Thoracic aorta (tissue), 2 donors: ENCODE measurements at regions not wholly inside any gene's neighbourhood (a gene's known extent, or its start where the extent isn't known, plus 50 kb on each side); places are given as distances from the start of the nearest gene placed in this dataset.

Source experiments
- ATAC-seq: fragments of 150-250 bp; one replicate; pipeline ENCODE4 v1.8.0; 2017; ENCODE audit warnings: low read depth; ENCODE audit not compliant: insufficient number of reproducible peaks, low FRiP score
- DNase-seq: peaks from one replicate; pipeline ENCODE4 v3.0.0-alpha.2; 2020; ENCODE audit warnings: low spot score
- H3K27ac ChIP-seq, 2 donors: fragments of 200-600 bp; sonication (generic); 1 replicate in 1 of 2; 2 replicates in 1 of 2; pipeline ENCODE4 v1.5.1; 2016; ENCODE audit warnings: mild to moderate bottlenecking in 2 of 2, moderate library complexity in 2 of 2
- H3K27me3 ChIP-seq: fragments of 200-600 bp; sonication (generic); replicated peaks from 2 replicates; pipeline ENCODE4 v1.6.0; 2016; ENCODE audit warnings: mild to moderate bottlenecking; ENCODE audit not compliant: insufficient read depth
- H3K36me3 ChIP-seq: fragments of 200-600 bp; sonication (generic); one replicate; pipeline ENCODE4 v1.5.1; 2016
- H3K4me1 ChIP-seq, 2 donors: fragments of 200-600 bp; sonication (generic); 1 replicate in 1 of 2; 2 replicates in 1 of 2; pipeline versions ENCODE4 v1.5.1 to v1.6.0; 2016; ENCODE audit warnings: low read depth in 2 of 2, mild to moderate bottlenecking in 1 of 2; ENCODE audit not compliant: control insufficient read depth in 1 of 2
- H3K4me3 ChIP-seq: fragments of 200-600 bp; sonication (generic); 2 replicates; pipeline ENCODE4 v1.5.1; 2016; ENCODE audit warnings: mild to moderate bottlenecking
- H3K9me3 ChIP-seq: fragments of 200-600 bp; sonication (generic); 2 replicates; pipeline ENCODE4 v1.5.1; 2016
- TF ChIP-seq, protein P1 (sequence below): fragments of 200-600 bp; sonication (generic); IDR thresholded peaks from one replicate; pipeline ENCODE4 v1.5.1; 2019; ENCODE audit warnings: antibody characterized with exemption

DNA sequence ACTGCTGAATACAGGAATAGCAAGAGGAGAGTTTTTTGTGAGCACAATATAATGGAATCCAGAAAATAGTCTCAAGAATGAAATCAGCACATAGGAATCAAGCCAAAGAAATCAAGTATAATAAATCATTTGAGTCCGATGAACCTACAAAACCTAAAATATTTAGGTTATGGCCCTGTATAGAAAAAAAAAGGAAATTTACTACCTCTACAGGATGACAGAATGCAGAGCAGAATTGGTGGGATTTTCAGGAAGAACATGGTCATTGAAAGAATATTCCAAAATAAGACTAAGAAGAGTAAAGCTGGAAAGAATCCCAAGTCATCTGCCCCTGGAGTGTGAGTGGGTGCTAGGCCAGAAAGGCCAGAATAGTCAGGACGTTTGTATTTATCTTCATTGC is 1041.2 kb upstream of the CDH2 start:
- H3K4me1 ChIP-seq, result no peaks in the 10 kb centered on the region
- no peak overlapping the region for H3K4me3 ChIP-seq
- DNase-seq (no peak), ATAC-seq (no peak)
- TF ChIP-seq, protein P1, sequence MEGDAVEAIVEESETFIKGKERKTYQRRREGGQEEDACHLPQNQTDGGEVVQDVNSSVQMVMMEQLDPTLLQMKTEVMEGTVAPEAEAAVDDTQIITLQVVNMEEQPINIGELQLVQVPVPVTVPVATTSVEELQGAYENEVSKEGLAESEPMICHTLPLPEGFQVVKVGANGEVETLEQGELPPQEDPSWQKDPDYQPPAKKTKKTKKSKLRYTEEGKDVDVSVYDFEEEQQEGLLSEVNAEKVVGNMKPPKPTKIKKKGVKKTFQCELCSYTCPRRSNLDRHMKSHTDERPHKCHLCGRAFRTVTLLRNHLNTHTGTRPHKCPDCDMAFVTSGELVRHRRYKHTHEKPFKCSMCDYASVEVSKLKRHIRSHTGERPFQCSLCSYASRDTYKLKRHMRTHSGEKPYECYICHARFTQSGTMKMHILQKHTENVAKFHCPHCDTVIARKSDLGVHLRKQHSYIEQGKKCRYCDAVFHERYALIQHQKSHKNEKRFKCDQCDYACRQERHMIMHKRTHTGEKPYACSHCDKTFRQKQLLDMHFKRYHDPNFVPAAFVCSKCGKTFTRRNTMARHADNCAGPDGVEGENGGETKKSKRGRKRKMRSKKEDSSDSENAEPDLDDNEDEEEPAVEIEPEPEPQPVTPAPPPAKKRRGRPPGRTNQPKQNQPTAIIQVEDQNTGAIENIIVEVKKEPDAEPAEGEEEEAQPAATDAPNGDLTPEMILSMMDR, result no peak
- no peak overlapping the region for H3K27ac ChIP-seq
- no peaks in the 10 kb centered on the region for H3K9me3 ChIP-seq
- H3K27me3 ChIP-seq, result no peaks in the 10 kb centered on the region
- no peaks in the 10 kb centered on the region for H3K36me3 ChIP-seq

DNA sequence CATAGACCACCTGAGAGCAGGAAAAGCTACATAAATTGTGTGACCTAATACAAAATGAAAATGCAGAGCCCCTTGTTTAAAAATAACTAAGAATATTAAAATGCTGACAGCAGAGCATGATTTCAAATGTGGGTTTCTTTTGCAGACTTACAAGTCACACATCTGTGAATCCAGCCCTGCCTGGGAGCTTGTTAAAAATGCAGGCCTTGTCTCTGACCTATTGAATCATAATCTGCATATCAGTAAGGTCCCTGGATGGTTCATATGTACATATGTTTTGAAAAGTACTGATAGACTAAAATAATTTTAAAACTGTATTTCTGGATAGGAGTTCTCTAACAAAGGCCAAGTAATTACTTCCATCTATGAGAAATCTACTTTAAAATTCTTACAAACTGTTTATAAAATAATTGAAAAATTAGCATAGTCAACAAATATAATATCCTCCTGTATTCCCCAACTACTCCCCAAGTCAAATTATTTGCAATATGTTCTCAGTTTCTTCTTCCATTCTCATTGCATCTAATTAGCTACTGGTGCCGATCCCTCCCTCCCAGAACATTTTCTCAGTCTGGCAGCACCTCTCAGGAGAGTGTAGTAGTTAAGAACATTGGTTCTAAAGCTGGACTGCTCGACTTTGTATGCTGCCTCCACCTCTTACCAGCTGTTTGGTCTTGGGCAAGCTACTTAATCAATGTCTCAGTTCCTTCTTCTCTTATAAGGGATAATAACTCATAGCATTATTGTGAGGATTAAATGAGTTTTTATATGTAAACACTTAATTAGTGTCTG is 1040.4 kb upstream of the CDH2 start:
- no peak for ATAC-seq
- TF ChIP-seq, protein P1, result no peak
- Histone ChIP-seq H3K36me3 (no peaks in the 10 kb centered on the region), H3K4me1 (no peaks in the 10 kb centered on the region), H3K4me3 (no peak overlapping the region), H3K27me3 (no peaks in the 10 kb centered on the region), H3K27ac (no peak overlapping the region), H3K9me3 (no peaks in the 10 kb centered on the region)
- no peak for DNase-seq

DNA sequence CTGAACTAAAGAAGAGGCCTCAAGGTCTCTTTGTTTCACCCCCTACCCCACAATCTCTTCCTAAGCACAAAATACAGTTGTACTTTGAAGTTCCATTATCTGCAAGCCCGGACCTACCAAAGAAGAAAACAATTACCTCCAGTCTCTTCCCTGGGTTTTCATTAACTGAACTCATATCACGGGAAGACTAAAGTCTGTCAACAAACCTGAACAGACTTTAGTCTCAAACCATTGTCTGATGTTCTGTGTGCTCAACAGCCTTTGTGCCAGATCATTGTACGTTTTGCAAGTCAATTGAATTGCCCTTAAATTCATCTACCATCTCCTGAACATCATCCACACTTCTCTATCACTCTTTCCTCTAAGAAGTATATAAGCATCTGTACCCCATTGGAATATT is 1021.9 kb upstream of the CDH2 start:
- Histone ChIP-seq H3K27ac (no peak overlapping the region), H3K4me3 (no peak overlapping the region), H3K4me1 (no peaks in the 10 kb centered on the region), H3K27me3 (no peaks in the 10 kb centered on the region), H3K9me3 (no peaks in the 10 kb centered on the region), H3K36me3 (no peaks in the 10 kb centered on the region)
- TF ChIP-seq, protein P1, result no peak
- DNase-seq, result no peak
- no peak for ATAC-seq

DNA sequence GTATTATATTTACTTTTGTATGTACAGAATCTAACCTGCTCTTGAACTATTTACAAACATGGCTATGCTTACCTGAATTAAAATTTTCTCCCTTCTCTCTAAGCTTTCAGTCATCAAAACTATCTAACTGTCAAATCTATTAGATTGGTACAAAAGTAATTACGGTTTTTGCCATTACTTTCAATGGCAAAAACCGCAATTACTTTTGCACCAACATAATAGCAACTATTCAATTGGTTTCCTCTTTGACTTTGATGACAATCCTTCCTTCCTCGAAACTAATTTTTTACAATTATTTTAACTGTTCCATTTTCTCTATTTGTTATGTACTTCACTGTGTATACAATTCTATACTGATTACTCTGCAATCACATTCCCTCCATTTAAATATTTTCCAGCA is 1019.4 kb upstream of the CDH2 start:
- DNase-seq (no peak), ATAC-seq (no peak)
- Histone ChIP-seq H3K4me3 (no peak overlapping the region), H3K9me3 (no peaks in the 10 kb centered on the region), H3K27ac (no peak overlapping the region), H3K36me3 (no peaks in the 10 kb centered on the region), H3K27me3 (no peaks in the 10 kb centered on the region), H3K4me1 (no peaks in the 10 kb centered on the region)
- TF ChIP-seq, protein P1, result no peak

DNA sequence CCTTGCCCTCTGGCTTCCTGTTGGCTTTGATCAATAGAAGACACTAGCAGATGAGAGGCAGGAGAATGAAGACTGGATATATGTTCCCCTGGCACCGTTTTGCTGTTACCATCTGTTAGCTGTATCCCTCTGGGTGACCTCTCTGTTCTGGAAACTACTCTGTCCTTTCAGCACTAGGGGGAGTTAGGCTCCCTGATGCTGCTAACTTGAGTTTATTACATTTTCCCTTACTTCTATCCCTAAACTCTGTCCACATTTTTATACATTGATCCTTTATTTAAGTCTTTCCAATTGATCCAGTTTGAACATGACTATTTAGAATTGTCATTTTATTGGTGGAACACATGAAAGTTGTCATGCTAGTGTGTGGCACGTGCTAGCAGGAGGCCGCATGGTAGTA is 1014.3 kb upstream of the CDH2 start:
- ATAC-seq (no peak), DNase-seq (no peak)
- no peaks in the 10 kb centered on the region for H3K4me1 ChIP-seq
- TF ChIP-seq, protein P1, result no peak
- no peak overlapping the region for H3K4me3 ChIP-seq
- no peaks in the 10 kb centered on the region for H3K9me3 ChIP-seq
- H3K27ac ChIP-seq, result no peak overlapping the region
- H3K27me3 ChIP-seq, result no peaks in the 10 kb centered on the region
- no peaks in the 10 kb centered on the region for H3K36me3 ChIP-seq
